HG03280 (cell line): ENCODE measurements at regions not wholly inside any gene's neighbourhood (a gene's known extent, or its start where the extent isn't known, plus 50 kb on each side); places are given as distances from the start of the nearest gene placed in this dataset.

Experiments
- ATAC-seq: cut with Tn5 transposase; IDR thresholded peaks from one replicate; pipeline ENCODE4 v1.9.1; 2021; ENCODE audit warnings: mild to moderate bottlenecking, moderate library complexity; ENCODE audit not compliant: unreplicated experiment

GRCh38 chr17:71966459-71967313 lies 154.1 kb upstream of the SOX9 start:
- ATAC-seq, result no peak

- no peak for ATAC-seq
Measured at GRCh38 chr17:71969500-71969899, 151.3 kb upstream of the SOX9 start.

DNA sequence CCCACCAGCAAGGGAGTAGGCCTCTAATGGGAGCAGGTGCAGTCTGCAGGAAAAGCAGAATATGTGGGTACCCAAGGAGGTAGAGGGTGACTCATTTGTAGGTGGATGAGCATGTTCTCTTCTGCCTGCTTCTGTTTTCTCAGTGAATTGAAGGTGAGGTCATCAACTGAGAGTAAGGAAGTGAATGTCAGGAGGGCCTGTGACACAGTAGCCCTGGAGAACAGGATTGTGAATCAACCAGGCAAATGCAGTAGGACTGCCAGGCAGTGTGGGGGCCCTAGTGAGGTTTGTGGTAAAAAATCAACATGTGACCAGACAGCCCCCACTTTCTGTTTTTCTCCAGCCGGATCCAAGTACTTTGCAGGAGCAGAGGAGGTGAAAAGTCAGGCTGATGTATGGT lies 150.5 kb upstream of the SOX9 start:
- ATAC-seq, result no peak

DNA sequence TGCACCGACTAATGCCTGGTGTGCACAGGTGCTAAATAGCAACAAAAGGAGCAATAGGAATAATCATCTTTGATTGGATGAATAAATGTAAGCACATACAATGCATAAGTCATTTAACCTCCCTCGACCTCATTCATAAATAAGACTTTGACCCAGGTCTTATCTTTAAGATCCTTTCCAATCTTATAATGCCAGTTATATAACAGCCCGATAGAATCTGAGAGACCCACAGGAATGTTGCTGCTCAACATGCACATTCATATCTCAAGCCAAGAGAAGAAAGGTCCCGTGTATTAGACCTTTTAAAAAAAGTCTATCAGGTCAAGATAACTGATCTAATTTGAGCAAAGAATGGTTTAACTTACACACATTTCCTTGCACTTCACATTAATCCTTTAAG lies 146.8 kb upstream of the SOX9 start:
- no peak for ATAC-seq

- no peak for ATAC-seq
Measured at GRCh38 chr17:71975331-71975801, 145.5 kb upstream of the SOX9 start.

- ATAC-seq, result no peak
Measured at GRCh38 chr17:71976011-71976649, 144.7 kb upstream of the SOX9 start.

GRCh38 chr17:71978435-71978834 lies 142.4 kb upstream of the SOX9 start:
- ATAC-seq, result no peak

DNA sequence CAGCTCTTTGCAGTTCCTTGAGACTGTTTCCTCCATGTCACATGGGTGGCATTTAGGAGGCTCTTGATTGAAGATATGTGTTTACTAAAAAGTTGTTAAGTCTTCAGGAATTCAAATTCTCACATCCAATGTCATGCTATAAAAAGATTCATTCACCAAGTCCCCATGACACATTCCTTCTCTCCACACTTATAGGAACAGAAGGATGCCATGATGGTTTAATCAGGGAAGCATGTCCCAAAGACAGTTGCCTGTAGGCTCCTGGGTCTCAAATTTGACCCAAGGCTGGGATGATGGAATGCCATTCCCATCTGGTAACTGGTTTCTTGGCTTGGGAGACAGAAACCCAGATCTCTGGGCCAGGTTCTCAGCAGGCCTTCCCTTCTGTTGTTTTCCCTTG lies 140.6 kb upstream of the SOX9 start:
- no peak for ATAC-seq

- no peak for ATAC-seq
Measured at GRCh38 chr17:71983828-71984227, 137.0 kb upstream of the SOX9 start.

GRCh38 chr17:71985111-71986039 lies 135.4 kb upstream of the SOX9 start:
- ATAC-seq, result no peak

DNA sequence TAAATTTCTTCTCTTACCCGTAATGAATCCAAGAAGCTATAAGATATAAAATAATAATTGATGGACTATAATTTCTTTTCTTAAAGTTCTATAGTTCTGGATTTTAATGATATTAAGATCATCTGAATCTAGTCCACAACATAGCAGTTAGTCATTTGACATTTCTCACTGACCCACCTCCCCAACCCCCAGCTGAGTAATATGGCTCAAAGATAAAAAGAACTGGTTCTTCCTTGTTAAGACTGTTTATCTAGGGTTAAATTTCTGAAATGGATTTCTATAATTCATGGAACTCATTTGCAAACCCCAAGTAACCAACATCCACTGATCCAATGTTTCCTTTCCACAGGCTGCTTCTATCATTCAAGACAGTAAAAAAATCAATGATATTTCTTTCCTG lies 133.9 kb upstream of the SOX9 start:
- no peak for ATAC-seq

- ATAC-seq, result no peak
Measured at GRCh38 chr17:71987634-71988033, 133.2 kb upstream of the SOX9 start.

DNA sequence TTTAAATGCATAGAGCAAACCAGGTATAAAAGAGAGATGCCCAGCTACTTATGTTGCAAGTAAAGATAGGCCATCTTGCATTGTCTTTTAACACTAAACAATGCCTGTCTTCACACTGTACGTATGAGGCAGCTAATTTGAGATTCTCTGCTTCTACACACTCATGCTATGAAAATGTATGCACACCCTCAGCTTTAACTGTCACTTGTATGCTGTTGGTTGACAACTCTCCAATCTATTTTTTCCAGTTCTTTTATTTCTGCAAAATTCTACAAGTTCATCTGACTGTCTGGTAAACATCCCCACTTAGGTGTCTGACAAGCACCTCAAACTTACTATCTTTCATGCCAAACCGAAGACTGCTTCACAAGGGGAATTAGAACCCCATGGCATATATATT lies 131.7 kb upstream of the SOX9 start:
- ATAC-seq, result no peak

GRCh38 chr17:71993363-71993762 lies 127.5 kb upstream of the SOX9 start:
- no peak for ATAC-seq

DNA sequence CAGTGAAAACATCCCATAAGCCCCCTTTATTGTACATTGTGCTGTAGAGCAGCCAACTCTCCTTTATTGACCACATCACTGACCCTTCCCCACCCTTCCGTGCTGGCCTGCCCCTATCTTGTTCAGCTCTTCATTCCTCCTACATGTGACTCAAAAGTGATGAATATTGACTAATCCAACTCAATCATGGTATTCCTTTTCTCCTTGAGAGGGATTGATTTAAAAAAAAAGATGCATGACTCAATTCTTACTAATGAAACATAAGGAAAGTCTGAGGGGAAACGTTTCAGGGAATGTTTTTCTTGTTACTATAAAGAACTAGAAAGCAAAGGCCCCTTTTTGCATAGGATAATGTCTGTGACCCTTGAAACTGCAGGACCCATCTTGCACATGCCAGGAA lies 125.2 kb upstream of the SOX9 start:
- ATAC-seq, result no peak

- no peak for ATAC-seq
Measured at GRCh38 chr17:72004011-72004427, 116.8 kb upstream of the SOX9 start.

GRCh38 chr17:72004611-72005331 lies 116.0 kb upstream of the SOX9 start:
- ATAC-seq, result peak; percentile 48

DNA sequence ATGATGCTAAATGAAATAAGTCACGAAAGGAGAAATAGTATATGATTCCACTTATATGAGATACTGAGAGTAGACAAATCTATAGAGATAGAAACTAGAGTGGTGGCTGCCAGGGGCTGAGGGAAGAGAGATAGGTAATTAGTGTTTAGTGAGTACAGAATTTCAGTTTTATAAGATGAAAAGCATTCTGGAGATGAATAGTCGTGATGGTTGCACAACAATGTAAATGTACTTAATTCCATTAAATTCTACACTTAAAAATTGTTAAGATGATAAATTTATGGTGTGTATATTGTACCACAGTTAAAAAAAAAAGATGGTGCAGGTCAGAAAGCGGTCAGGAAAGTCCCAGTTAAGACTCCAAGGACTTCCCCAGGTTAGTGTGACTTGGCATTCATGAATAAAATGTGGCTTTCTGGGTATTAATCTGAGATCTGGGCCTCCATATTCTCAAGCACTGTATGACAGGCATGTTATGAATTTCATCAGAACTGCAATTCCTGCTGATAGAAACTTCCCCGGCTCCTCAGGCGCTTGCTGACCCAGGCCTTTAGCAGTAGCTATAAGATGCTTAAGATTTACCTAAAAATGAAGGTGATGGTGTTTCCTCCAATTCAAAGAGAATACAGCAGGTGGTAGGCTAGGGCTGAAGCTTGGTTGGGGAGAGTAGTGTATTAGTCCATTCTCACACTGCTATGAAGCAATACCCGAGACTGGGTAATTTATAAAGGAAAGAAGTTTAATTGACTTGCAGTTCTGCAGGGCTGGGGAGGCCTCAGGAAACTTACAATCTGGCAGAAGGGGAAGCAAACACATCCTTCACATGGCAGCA lies 115.3 kb upstream of the SOX9 start:
- ATAC-seq, result peak; percentile 68

GRCh38 chr17:72008236-72008876 lies 112.5 kb upstream of the SOX9 start:
- ATAC-seq, result no peak
